Astrocyte of the cerebellum (primary cell): ENCODE measurements at regions not wholly inside any gene's neighbourhood (a gene's known extent, or its start where the extent isn't known, plus 50 kb on each side); places are given as distances from the start of the nearest gene placed in this dataset.

ENCODE experiments used
- DNase-seq: peaks from one replicate; pipeline ENCODE4 v3.0.0-alpha.2; 2011; ENCODE audit warnings: low read depth
- H3K4me3 ChIP-seq: 2 replicates; pipeline ENCODE4 v1.5.1; 2011; ENCODE audit warnings: mild to moderate bottlenecking, low read depth, low read length, moderate library complexity
- in situ Hi-C: cut with HindIII; loops from 2 replicates; pipeline ENCODE4 v1.10.0; 2017; ENCODE audit warnings: low sequenced_read_pairs
- TF ChIP-seq, protein P1 (sequence below): IDR thresholded peaks from 2 replicates; pipeline ENCODE4 v1.5.1; 2012; ENCODE audit warnings: low read length, low read depth, moderate library complexity, mild to moderate bottlenecking; ENCODE audit errors: missing control alignments

DNA sequence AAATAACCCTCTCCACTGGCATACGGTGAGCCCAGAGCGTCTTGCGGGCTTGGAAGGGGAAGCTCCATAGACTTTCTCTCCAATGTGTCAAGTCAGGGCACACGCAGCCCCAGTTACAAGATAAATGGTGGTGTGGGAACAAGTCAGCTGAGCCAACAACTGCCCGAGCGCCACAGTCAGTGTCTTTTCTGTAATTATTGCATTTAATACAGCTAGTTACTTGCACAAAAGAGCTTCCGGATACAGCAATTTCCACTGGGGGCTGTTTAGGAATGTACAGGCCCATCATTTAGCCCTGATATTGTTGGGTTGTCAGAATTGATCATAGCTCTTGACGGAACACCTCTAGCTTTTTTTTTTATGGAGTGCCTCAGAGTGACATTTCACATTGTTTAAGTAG lies 193.5 kb upstream of the SP8 start:
- TF ChIP-seq, protein P1, sequence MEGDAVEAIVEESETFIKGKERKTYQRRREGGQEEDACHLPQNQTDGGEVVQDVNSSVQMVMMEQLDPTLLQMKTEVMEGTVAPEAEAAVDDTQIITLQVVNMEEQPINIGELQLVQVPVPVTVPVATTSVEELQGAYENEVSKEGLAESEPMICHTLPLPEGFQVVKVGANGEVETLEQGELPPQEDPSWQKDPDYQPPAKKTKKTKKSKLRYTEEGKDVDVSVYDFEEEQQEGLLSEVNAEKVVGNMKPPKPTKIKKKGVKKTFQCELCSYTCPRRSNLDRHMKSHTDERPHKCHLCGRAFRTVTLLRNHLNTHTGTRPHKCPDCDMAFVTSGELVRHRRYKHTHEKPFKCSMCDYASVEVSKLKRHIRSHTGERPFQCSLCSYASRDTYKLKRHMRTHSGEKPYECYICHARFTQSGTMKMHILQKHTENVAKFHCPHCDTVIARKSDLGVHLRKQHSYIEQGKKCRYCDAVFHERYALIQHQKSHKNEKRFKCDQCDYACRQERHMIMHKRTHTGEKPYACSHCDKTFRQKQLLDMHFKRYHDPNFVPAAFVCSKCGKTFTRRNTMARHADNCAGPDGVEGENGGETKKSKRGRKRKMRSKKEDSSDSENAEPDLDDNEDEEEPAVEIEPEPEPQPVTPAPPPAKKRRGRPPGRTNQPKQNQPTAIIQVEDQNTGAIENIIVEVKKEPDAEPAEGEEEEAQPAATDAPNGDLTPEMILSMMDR = no peak
- in situ Hi-C loops = no loop called here
- H3K4me3 ChIP-seq = no peak overlapping the region
- DNase-seq = no peak

DNA sequence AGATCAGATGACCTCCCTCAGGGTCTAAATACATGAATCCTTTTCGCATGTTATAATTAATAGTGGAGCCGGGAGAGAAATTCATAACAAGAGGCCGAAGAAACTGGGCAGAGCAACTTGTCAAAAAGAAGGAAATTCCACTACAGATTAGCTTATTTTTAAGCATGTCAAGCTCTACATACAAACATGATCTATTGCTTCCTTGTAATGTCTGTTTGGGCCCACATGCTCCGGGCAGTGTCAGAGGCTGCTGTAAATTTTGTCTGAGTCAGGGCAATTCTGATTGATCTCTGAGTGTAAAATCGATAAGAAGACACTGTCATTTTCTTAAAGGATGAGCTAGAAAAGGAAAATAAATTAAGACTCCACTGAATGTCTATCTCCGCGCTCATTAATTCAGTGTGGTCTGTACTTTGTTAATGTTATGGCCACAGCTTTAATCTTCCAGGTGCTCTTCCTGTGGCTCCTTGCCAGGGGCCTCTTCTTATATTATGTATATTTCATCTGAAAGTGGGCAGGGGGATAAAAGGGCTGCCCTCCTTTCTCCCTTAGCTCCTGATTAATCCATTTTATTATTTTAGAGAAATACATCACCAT lies 194.1 kb upstream of the SP8 start:
- no peak for DNase-seq
- in situ Hi-C loops = no loop called here
- TF ChIP-seq, protein P1 = no peak
- H3K4me3 ChIP-seq = no peak overlapping the region

DNA sequence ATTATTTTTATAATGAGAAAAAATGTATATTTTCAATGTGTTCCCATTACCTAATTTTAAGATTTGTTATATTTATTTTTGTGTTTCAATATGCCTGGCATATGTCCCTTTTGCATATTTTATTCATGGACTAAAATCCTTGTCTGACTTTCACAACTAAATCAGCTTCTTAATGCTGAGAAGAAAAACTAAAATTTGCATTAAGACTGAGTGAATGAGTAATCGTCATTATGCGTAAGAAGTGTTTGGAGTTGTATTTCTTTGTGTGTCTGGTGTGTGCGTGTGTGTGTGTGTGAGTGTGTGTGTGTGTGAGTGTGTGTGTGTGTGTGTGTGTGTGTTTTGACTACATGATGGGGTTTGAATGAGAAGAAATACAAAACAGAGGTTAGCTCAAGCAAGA lies 201.7 kb upstream of the SP8 start:
- in situ Hi-C loops = no loop called here
- no peak overlapping the region for H3K4me3 ChIP-seq
- no peak for DNase-seq
- TF ChIP-seq, protein P1 = no peak

DNA sequence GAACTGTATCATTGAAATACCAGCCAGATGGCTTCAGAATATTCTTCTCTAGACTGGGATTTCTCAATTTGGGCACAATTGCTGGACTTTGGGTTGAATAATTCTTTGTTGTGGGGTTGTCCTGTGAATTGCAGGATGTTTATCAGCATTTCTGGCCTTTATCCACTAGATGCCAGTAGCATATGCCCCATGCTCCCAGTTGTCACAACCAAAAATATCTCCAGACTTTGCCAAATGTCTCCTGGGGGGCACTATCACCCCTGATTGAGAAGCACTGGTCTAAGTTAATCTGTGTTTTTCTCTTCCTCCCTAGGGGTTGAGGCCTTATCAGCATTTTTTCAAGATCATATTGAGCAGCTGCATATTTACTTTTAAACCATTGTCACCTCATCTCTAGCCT lies 204.9 kb upstream of the SP8 start:
- DNase-seq = no peak
- H3K4me3 ChIP-seq = no peak overlapping the region
- in situ Hi-C loops = no loop called here
- TF ChIP-seq, protein P1 = no peak

DNA sequence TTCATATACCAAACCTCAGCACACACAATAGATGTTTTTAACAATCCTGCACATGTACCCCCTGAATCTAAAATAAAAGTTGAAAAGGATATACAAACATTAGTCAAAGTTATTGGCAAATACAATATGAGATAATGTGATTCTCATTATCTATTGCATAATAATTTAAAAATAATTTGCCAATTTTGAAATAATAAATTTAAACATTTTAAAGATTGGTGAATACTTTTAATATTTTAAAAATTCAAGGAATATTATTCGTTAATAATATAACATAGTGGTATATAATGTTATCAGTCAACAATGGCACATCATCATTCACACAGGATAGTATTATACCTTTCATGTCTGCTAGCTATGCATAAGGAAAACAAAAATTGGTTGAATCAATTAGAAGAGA lies 207.0 kb upstream of the SP8 start:
- in situ Hi-C loops = no loop called here
- DNase-seq = no peak
- no peak overlapping the region for H3K4me3 ChIP-seq
- TF ChIP-seq, protein P1 = no peak

DNA sequence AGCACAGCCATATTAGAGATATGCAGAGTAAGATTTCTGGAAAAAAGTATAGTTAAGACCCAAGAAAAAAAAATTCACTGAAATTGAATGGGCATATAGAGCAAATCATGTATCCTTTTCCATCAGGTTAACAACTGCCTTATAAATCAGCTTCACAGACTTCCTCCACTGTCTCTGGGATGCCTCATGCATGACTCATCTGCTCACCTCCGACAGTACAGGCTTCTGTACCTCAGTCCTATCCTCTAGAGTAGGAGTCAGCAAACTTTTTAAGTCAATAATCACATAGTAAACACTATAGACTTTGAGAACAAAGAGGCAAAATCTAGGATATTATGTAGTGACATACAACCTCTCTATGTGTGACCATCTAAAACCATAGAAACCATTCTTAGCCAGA lies 211.6 kb upstream of the SP8 start:
- H3K4me3 ChIP-seq = no peak overlapping the region
- in situ Hi-C loops = no loop called here
- no peak for DNase-seq
- TF ChIP-seq, protein P1 = no peak
